ENCODE measurements at regions not wholly inside any gene's neighbourhood (a gene's known extent, or its start where the extent isn't known, plus 50 kb on each side); places are given as distances from the start of the nearest gene placed in this dataset.

GRCh38 chr14:37968664-37969240, 239.0 kb upstream of the SSTR1 start:
- WGBS, 2 donors = 59 to 71% methylated on average over 3 of the region's 3 CpGs

GRCh38 chr14:37969511-37969979, 238.2 kb upstream of the SSTR1 start:
- TF ChIP-seq CTCF (IDR thresholded peaks at IDR 0.05) (no peak), POLR2A (IDR thresholded peaks at IDR 0.05) (no peak), POLR2AphosphoS5 (IDR thresholded peaks at IDR 0.05) (no peak)
- Histone ChIP-seq H3K9me3 (no peaks in the 10 kb centered on the region), H3K36me3 (no peaks in the 10 kb centered on the region), H3K27me3 (no peaks in the 10 kb centered on the region), H3K4me1 (no peaks in the 10 kb centered on the region), H3K27ac (no peak overlapping the region), H3K4me3 (no peak overlapping the region)
- no peak for DNase-seq
- intact Hi-C loops (cut with DNase I) = no loop called here
- WGBS, 2 donors = 50 to 51% methylated on average over 2 of the region's 2 CpGs

More at GRCh38 chr14:37968664-37969240, 239.0 kb upstream of the SSTR1 start:
- no peak for TF ChIP-seq CTCF (IDR thresholded peaks at IDR 0.05)
- TF ChIP-seq EP300 (IDR thresholded peaks at IDR 0.05) = no peak
- no peak for TF ChIP-seq POLR2A (IDR thresholded peaks at IDR 0.05)
- no peak for TF ChIP-seq POLR2AphosphoS5 (IDR thresholded peaks at IDR 0.05)
- H3K36me3 ChIP-seq = no peaks in the 10 kb centered on the region
- H3K4me1 ChIP-seq = no peaks in the 10 kb centered on the region
- H3K27ac ChIP-seq = no peak overlapping the region
- DNase-seq = no peak
- no peaks in the 10 kb centered on the region for H3K9me3 ChIP-seq
- no peaks in the 10 kb centered on the region for H3K27me3 ChIP-seq
- intact Hi-C loops (cut with DNase I) = no loop called here
- H3K4me3 ChIP-seq = no peak overlapping the region

- TF ChIP-seq POLR2A (IDR thresholded peaks at IDR 0.05) (no peak), EP300 (IDR thresholded peaks at IDR 0.05) (no peak), POLR2AphosphoS5 (IDR thresholded peaks at IDR 0.05) (no peak), CTCF (IDR thresholded peaks at IDR 0.05) (no peak)
- Histone ChIP-seq H3K36me3 (no peaks in the 10 kb centered on the region), H3K4me3 (no peak overlapping the region), H3K27me3 (no peaks in the 10 kb centered on the region), H3K9me3 (no peaks in the 10 kb centered on the region), H3K4me1 (no peaks in the 10 kb centered on the region), H3K27ac (no peak overlapping the region)
- DNase-seq = no peak
- intact Hi-C loops (cut with DNase I) = no loop called here
- 46 to 78% methylated on average over 4 of the region's 4 CpGs for WGBS, 2 donors
Observed at GRCh38 chr14:37970696-37971095, 237.0 kb upstream of the SSTR1 start.

GRCh38 chr14:37972941-37973887, 234.5 kb upstream of the SSTR1 start:
- intact Hi-C loops (cut with DNase I) = no loop called here
- Histone ChIP-seq H3K36me3 (no peaks in the 10 kb centered on the region), H3K27ac (no peak overlapping the region), H3K4me1 (no peaks in the 10 kb centered on the region), H3K4me3 (no peak overlapping the region), H3K27me3 (no peaks in the 10 kb centered on the region), H3K9me3 (no peaks in the 10 kb centered on the region)
- DNase-seq = no peak
- WGBS, 2 donors = 49 to 62% methylated on average over 7 of the region's 7 CpGs
- TF ChIP-seq CTCF (IDR thresholded peaks at IDR 0.05) = no peak
- no peak for TF ChIP-seq POLR2A (IDR thresholded peaks at IDR 0.05)
- no peak for TF ChIP-seq POLR2AphosphoS5 (IDR thresholded peaks at IDR 0.05)
- no peak for TF ChIP-seq EP300 (IDR thresholded peaks at IDR 0.05)
